ENCODE measurements at regions not wholly inside any gene's neighbourhood (a gene's known extent, or its start where the extent isn't known, plus 50 kb on each side); places are given as distances from the start of the nearest gene placed in this dataset.

DNA sequence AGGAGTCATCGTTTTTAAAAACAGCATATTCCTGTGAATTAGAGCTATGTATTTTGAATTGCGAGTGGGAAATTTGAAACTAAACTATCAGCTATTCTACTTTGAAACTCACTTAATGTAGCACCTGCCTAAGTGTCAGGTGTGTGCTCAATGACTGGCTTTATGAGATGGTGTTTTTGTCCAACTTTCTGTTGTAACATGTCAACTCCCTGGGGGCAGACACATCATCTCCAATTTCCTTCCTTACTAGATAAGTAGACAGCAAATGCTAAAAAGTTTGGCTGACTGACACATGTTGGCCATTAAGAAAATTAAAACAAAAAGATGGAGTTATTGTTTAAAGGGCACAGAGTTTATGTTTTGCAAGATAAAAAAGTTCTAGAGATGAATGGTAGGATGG, 226.9 kb downstream of the TFAP2B start:
- TF ChIP-seq, protein P1, sequence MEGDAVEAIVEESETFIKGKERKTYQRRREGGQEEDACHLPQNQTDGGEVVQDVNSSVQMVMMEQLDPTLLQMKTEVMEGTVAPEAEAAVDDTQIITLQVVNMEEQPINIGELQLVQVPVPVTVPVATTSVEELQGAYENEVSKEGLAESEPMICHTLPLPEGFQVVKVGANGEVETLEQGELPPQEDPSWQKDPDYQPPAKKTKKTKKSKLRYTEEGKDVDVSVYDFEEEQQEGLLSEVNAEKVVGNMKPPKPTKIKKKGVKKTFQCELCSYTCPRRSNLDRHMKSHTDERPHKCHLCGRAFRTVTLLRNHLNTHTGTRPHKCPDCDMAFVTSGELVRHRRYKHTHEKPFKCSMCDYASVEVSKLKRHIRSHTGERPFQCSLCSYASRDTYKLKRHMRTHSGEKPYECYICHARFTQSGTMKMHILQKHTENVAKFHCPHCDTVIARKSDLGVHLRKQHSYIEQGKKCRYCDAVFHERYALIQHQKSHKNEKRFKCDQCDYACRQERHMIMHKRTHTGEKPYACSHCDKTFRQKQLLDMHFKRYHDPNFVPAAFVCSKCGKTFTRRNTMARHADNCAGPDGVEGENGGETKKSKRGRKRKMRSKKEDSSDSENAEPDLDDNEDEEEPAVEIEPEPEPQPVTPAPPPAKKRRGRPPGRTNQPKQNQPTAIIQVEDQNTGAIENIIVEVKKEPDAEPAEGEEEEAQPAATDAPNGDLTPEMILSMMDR (conservative IDR thresholded peaks at IDR 0.05) = no peak
- TF ChIP-seq EZH2 (IDR thresholded peaks at IDR 0.05; ENCODE audit: low read depth) = no peak
